HG03135 (cell line): ENCODE measurements at regions not wholly inside any gene's neighbourhood (a gene's known extent, or its start where the extent isn't known, plus 50 kb on each side); places are given as distances from the start of the nearest gene placed in this dataset.
A peak's percentile ranks its signal among the peaks of the same experiment; 100 is the strongest.
"Not testable (repeated sequence)": the region's sequence is repeated elsewhere in the genome, so short reads cannot be mapped to it uniquely, and the experiment has no call there.

Experiments used
- ATAC-seq: cut with Tn5 transposase; IDR thresholded peaks from one replicate; pipeline ENCODE4 v1.9.1; 2021; ENCODE audit warnings: mild to moderate bottlenecking, moderate library complexity; ENCODE audit not compliant: unreplicated experiment

- ATAC-seq = no peak
Observed at GRCh38 chr4:120209706-120210105, 143.1 kb upstream of the MAD2L1 start.

- no peak for ATAC-seq
Observed at GRCh38 chr4:120207021-120207420, 140.4 kb upstream of the MAD2L1 start.

GRCh38 chr4:120202222-120202621 lies 135.6 kb upstream of the MAD2L1 start:
- ATAC-seq = no peak

GRCh38 chr4:120200573-120201110 lies 134.0 kb upstream of the MAD2L1 start:
- not testable (repeated sequence) for ATAC-seq

GRCh38 chr4:120198411-120198810 lies 131.8 kb upstream of the MAD2L1 start:
- ATAC-seq = no peak

GRCh38 chr4:120177603-120178002 lies 111.0 kb upstream of the MAD2L1 start:
- ATAC-seq = no peak

GRCh38 chr4:120175272-120175671 lies 108.6 kb upstream of the MAD2L1 start:
- ATAC-seq = no peak

- ATAC-seq = no peak
Observed at GRCh38 chr4:120163895-120164294, 97.2 kb upstream of the MAD2L1 start.

- no peak for ATAC-seq
Observed at GRCh38 chr4:120158841-120159463, 92.3 kb upstream of the MAD2L1 start.

- ATAC-seq = no peak
Observed at GRCh38 chr4:120158046-120158445, 91.4 kb upstream of the MAD2L1 start.

- ATAC-seq = peak; percentile 64
Observed at GRCh38 chr4:120156120-120156718, 89.6 kb upstream of the MAD2L1 start.

- no peak for ATAC-seq
Observed at GRCh38 chr4:120155287-120155686, 88.6 kb upstream of the MAD2L1 start.

- no peak for ATAC-seq
Observed at GRCh38 chr4:120144634-120145033, 78.0 kb upstream of the MAD2L1 start.

- no peak for ATAC-seq
Observed at GRCh38 chr4:120144041-120144440, 77.4 kb upstream of the MAD2L1 start.

GRCh38 chr4:120139392-120139791 lies 72.7 kb upstream of the MAD2L1 start:
- no peak for ATAC-seq

GRCh38 chr4:120132935-120133334 lies 66.3 kb upstream of the MAD2L1 start:
- ATAC-seq = no peak

- no peak for ATAC-seq
Observed at GRCh38 chr4:120130786-120131185, 64.1 kb upstream of the MAD2L1 start.
